ACC112 (cell line): ENCODE measurements at regions not wholly inside any gene's neighbourhood (a gene's known extent, or its start where the extent isn't known, plus 50 kb on each side); places are given as distances from the start of the nearest gene placed in this dataset.

Experiments used
- H2AFZ ChIP-seq: fragments of 200-600 bp; sonication (generic); one replicate; pipeline ENCODE4 v1.6.0; 2017; ENCODE audit warnings: antibody characterized with exemption, low read length; ENCODE audit not compliant: unreplicated experiment
- H3K27ac ChIP-seq: fragments of 200-600 bp; sonication (generic); 2 replicates; pipeline ENCODE4 v1.5.1; 2014; ENCODE audit warnings: low read depth, mild to moderate bottlenecking, antibody characterized with exemption, low read length, moderate library complexity
- H3K27me3 ChIP-seq: fragments of 200-600 bp; sonication (generic); 2 replicates; pipeline ENCODE4 v1.6.1; 2014; ENCODE audit warnings: mild to moderate bottlenecking, antibody characterized with exemption, low read length, moderate library complexity, mixed read lengths; ENCODE audit not compliant: insufficient read depth
- H3K36me3 ChIP-seq: fragments of 200-600 bp; sonication (generic); 2 replicates; pipeline ENCODE4 v1.6.1; 2016; ENCODE audit warnings: mild to moderate bottlenecking, antibody characterized with exemption, low read length, moderate library complexity, mixed read lengths; ENCODE audit not compliant: insufficient read depth
- H3K4me1 ChIP-seq: fragments of 200-600 bp; sonication (generic); one replicate; pipeline ENCODE4 v1.6.1; 2016; ENCODE audit warnings: low read length, mixed read lengths; ENCODE audit not compliant: insufficient read depth, unreplicated experiment, control insufficient read depth
- H3K4me3 ChIP-seq: fragments of 200-600 bp; sonication (generic); 2 replicates; pipeline ENCODE4 v1.5.1; 2014; ENCODE audit warnings: mild to moderate bottlenecking, low read depth, low read length
- H3K79me2 ChIP-seq: fragments of 200-600 bp; sonication (generic); one replicate; pipeline ENCODE4 v1.6.0; 2016; ENCODE audit warnings: low read length; ENCODE audit not compliant: control insufficient read depth, unreplicated experiment, insufficient read depth

DNA sequence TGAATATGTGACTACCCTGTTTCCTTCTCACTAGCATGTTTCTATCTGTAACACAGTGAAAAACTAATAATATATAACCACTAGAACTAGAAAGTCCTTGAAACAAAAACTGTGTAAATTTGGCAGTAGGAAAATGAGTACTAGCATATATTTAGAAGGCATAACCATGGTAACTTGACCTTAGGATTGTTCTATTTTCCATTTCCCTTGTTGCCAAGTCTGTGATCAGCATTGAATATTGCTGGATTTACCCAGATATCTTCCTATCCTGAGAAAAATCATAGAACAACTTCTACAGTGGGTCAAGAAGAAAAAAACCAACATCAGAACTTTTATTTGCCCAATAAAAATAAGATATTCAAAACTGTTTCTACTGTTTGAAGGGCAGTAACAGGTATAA is 563.9 kb upstream of the NRXN1 start:
- Histone ChIP-seq H3K27me3 (no peaks in the 10 kb centered on the region), H3K4me1 (no peaks in the 10 kb centered on the region), H3K79me2 (no peaks in the 10 kb centered on the region), H2AFZ (no peak overlapping the region), H3K27ac (no peak overlapping the region), H3K36me3 (no peaks in the 10 kb centered on the region), H3K4me3 (no peak overlapping the region)

DNA sequence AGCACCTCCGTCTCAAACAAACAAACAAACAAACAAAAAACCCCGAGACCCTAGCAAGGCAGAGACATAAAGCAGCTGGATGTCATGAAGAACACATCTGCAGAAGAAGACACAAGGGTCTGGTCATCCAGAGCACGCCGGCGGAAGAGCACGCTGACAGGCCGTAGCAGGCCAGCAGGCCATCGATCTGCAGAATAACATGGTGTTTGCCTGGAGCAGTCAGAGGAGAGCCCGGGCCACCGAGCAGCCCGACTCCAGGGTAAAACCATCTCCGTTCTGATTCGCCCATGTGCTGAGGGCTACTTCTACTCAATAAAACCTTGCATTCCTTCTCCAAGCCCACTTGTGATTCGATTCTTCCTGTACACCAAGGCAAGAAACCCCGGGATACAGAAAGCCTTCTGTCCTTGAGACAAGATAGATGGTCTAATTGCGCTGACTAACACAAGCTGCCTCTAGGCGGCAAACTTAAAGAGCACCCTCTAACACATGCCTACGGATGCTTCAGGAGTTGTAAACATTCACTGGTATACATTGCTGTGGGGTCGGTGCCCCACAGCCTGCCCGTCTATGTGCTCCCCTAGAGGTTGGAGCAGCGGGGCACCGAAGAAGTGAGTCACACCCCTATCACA is 549.8 kb upstream of the NRXN1 start:
- H3K27ac ChIP-seq, result no peak overlapping the region
- no peaks in the 10 kb centered on the region for H3K4me1 ChIP-seq
- H3K79me2 ChIP-seq, result no peaks in the 10 kb centered on the region
- no peak overlapping the region for H2AFZ ChIP-seq
- H3K27me3 ChIP-seq, result no peaks in the 10 kb centered on the region
- H3K36me3 ChIP-seq, result no peaks in the 10 kb centered on the region
- H3K4me3 ChIP-seq, result no peak overlapping the region

DNA sequence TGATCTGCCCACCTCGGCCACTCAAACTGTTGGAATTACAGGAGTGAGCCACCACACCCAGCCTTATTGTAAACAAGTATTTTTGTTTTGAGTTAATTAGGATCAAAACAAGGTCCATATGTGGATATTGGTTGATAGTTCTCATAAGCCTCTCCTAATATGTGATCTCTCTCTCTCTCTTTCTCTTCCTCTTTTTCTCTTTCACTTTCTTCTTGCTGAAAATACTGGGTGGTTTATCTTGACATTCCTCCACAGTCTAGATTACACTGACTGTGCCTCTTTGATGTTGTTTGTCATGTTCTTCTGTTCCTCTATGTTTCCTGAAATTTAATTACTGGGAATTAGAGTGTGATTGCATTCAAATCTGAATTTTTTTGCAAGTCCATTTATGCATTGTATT is 547.5 kb upstream of the NRXN1 start:
- H3K4me3 ChIP-seq, result no peak overlapping the region
- H3K36me3 ChIP-seq, result no peaks in the 10 kb centered on the region
- H3K79me2 ChIP-seq, result no peaks in the 10 kb centered on the region
- H2AFZ ChIP-seq, result peak overlapping the region; percentile 71
- H3K27me3 ChIP-seq, result no peaks in the 10 kb centered on the region
- H3K4me1 ChIP-seq, result no peaks in the 10 kb centered on the region
- H3K27ac ChIP-seq, result no peak overlapping the region

DNA sequence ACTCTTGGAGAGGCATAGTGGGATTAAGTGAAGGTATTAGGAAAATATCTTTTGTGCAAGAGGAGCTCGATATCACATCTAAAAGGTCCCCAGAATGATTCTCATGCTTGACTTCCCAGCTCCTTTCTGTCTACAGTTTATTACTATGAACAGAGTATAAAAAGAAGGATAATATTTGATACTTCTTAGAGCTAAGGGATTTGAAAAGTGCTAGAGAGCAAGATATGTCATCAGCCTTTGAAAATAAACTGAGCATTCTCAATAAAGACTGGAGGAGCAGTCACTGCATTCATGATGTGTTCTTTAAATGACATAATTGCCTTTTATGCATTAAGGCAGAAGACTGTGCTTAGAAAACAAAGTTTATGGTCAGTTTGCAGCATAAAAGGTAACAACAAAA is 543.2 kb upstream of the NRXN1 start:
- Histone ChIP-seq H3K27me3 (no peaks in the 10 kb centered on the region), H3K79me2 (no peaks in the 10 kb centered on the region), H3K4me1 (no peaks in the 10 kb centered on the region), H3K27ac (no peak overlapping the region), H3K36me3 (no peaks in the 10 kb centered on the region), H2AFZ (no peak overlapping the region), H3K4me3 (no peak overlapping the region)

DNA sequence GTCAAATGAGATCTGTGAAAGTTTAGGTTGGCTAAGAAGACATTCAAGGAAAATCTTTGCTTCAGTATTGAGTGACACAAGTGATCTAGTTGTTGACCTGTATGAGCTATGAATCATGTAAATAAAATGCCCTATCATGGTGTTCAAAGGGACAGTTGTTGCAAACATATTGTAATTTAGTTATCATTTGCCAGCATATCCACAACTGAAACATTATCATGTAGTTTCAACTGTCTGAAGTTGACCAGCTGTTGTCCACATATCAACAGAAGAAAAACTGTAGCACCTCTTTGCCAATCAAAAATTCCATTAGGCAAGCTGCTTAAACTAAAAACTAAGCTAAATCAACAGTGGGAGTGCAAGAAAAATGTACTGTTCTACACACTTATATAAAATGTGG is 527.1 kb upstream of the NRXN1 start:
- Histone ChIP-seq H3K36me3 (no peaks in the 10 kb centered on the region), H3K4me3 (no peak overlapping the region), H2AFZ (peak overlapping the region; percentile 38), H3K27ac (no peak overlapping the region), H3K4me1 (no peaks in the 10 kb centered on the region), H3K79me2 (no peaks in the 10 kb centered on the region), H3K27me3 (no peaks in the 10 kb centered on the region)

DNA sequence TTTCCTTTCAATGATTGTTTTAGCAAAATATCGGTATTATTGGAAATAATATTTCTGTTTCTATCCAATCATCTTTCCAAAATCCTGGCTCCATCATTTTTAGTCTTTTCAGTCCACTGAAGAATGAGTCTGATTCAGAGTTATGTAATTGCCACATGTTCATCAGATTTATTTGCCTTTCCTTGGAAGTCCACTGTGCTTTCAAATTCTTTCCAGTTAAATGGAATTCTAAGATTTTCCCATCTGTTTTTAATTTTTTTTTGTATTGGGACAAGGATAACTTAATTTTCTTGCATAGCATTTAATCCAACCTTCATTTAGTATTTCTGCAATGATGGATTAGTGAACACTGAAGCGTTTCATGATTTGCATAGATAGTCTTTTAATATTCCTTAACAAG is 521.5 kb upstream of the NRXN1 start:
- no peaks in the 10 kb centered on the region for H3K79me2 ChIP-seq
- H3K4me3 ChIP-seq, result no peak overlapping the region
- no peaks in the 10 kb centered on the region for H3K27me3 ChIP-seq
- no peaks in the 10 kb centered on the region for H3K4me1 ChIP-seq
- no peak overlapping the region for H3K27ac ChIP-seq
- H2AFZ ChIP-seq, result no peak overlapping the region
- no peaks in the 10 kb centered on the region for H3K36me3 ChIP-seq

DNA sequence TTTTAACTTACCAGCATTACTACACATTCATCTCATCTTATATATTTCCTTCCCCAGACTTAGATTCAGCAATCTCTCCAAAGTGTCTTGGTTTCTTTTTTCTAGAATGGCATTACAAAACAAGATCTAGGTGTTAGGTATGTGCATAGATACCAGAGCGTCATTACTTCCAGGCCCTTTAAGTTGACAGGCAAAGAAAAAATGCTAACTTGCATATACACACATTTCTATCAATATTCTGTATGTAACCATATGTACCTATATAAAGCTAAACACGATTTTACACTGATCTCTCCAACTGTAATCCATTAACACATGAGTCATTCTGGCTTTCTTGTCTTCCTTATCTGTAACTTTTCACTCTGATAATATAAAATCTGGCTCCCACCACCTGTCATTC is 503.8 kb upstream of the NRXN1 start:
- H2AFZ ChIP-seq, result no peak overlapping the region
- no peaks in the 10 kb centered on the region for H3K36me3 ChIP-seq
- no peak overlapping the region for H3K27ac ChIP-seq
- H3K79me2 ChIP-seq, result no peaks in the 10 kb centered on the region
- no peak overlapping the region for H3K4me3 ChIP-seq
- no peaks in the 10 kb centered on the region for H3K4me1 ChIP-seq
- H3K27me3 ChIP-seq, result no peaks in the 10 kb centered on the region

DNA sequence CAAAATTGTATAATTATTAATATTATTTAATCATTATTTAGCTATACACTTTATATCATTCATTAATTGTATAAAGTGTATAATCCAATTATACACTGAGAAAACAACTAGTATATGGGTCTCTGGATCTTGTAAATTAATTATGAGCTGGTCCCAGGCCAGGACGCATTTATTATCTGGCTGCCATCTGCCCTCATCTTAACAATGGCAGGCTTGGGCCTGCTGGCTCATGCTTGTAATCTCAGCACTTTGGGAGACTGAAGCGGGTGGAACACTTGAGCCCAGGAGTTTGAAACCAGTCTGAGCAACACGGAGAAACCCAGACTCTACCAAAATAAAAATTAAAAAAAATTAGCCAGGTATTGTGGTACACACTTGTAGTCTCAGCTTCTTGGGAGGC is 502.2 kb upstream of the NRXN1 start:
- Histone ChIP-seq H3K4me1 (no peaks in the 10 kb centered on the region), H3K36me3 (no peaks in the 10 kb centered on the region), H3K4me3 (no peak overlapping the region), H3K27me3 (no peaks in the 10 kb centered on the region), H2AFZ (no peak overlapping the region), H3K27ac (no peak overlapping the region), H3K79me2 (no peaks in the 10 kb centered on the region)

DNA sequence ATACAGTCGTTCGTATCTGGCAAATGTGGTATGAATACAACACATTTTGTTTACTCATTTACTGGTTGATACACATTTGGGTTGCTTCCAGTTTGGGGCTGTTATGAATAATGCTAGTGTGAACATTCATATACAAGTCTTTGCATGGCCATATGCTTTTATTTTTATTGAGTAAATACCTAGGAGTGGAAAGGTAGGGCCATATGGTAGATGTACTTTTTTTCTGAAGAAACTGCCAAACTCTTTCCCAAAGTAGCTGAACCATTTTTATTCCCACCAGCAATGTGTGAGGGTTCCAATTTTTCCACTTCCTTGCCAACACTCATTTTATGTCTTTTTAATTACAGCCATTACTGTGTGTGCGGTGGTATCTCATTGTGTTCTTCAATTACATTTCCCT is 496.2 kb upstream of the NRXN1 start:
- no peaks in the 10 kb centered on the region for H3K4me1 ChIP-seq
- H3K79me2 ChIP-seq, result no peaks in the 10 kb centered on the region
- H3K36me3 ChIP-seq, result no peaks in the 10 kb centered on the region
- no peak overlapping the region for H3K4me3 ChIP-seq
- no peak overlapping the region for H2AFZ ChIP-seq
- H3K27ac ChIP-seq, result no peak overlapping the region
- H3K27me3 ChIP-seq, result no peaks in the 10 kb centered on the region

DNA sequence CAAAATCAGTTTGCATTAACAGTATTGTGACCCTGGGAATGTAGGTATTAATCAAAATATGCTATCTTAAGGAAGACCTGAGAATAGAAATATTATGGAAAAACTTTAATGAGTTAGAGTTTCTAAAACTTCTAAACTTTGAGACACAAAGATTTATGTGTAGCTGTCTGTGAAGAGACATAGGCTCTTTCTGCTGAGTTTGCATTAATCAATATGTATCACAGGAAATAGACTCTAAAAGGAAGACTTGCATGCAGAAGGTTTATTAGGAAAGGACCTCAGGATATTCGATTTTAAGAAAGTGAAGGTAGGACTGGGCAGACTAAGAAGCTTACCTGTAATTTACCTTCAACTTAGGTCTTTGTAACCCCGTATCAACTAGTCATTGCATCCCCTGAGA is 494.8 kb upstream of the NRXN1 start:
- H3K79me2 ChIP-seq, result no peaks in the 10 kb centered on the region
- no peak overlapping the region for H3K4me3 ChIP-seq
- H3K27me3 ChIP-seq, result no peaks in the 10 kb centered on the region
- H3K4me1 ChIP-seq, result no peaks in the 10 kb centered on the region
- H3K27ac ChIP-seq, result no peak overlapping the region
- no peak overlapping the region for H2AFZ ChIP-seq
- no peaks in the 10 kb centered on the region for H3K36me3 ChIP-seq

DNA sequence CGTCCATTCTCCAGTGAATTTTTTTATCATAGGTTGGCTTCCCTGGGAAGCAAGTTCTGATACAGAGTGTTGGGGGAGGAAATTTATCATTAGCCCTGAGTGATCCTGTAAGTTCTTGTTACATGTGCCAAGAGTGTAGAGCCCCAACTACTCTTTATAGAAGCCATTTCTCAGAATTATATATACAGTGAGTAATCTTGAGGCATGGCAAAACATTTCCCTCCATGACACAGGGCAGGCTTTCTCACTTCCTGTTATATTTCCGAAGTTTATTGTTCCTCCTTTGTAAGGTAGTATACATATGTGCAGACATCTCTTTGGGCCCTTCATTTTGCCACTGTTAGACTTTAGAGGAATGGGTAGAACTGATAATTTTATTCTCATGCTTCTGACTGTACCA is 484.7 kb upstream of the NRXN1 start:
- Histone ChIP-seq H3K4me1 (peaks cover 7% of the 10 kb centered on the region), H3K79me2 (no peaks in the 10 kb centered on the region), H3K27me3 (no peaks in the 10 kb centered on the region), H3K4me3 (no peak overlapping the region), H2AFZ (peak overlapping the region; percentile 57), H3K27ac (no peak overlapping the region), H3K36me3 (no peaks in the 10 kb centered on the region)
